ENCODE measurements at regions not wholly inside any gene's neighbourhood (a gene's known extent, or its start where the extent isn't known, plus 50 kb on each side); places are given as distances from the start of the nearest gene placed in this dataset.

- no peaks in the 10 kb centered on the region for H3K9me3 ChIP-seq (replicated peaks in 1 of 2; ENCODE audit: control insufficient read depth in 1 of 2, insufficient read depth in 1 of 2, low read length in 2 of 2)
- WGBS (ENCODE audit: insufficient coverage), result 67% methylated on average over 1 of the region's 3 CpGs
- H3K4me3 Mint-ChIP-seq, result no peak overlapping the region
Measured at GRCh38 chr1:55362558-55362957, 147.4 kb upstream of the USP24 start.

GRCh38 chr1:55359611-55360010, 144.4 kb upstream of the USP24 start:
- H3K4me3 ChIP-seq (replicated peaks in 1 of 3; ENCODE audit: low read depth in 2 of 3, low read length in 3 of 3), result no peak overlapping the region
- no peak overlapping the region for H3K27ac ChIP-seq (ENCODE audit: low read depth in 1 of 2, low read length in 2 of 2)
- H3K4me1 ChIP-seq (ENCODE audit: control insufficient read depth in 1 of 2, insufficient read depth in 2 of 2, low read length in 2 of 2), result no peaks in the 10 kb centered on the region
- Mint-ChIP-seq H3K4me3 (no peak overlapping the region), H3K36me3 (no peaks in the 10 kb centered on the region), H3K9me3 (peaks cover 0 to 2% (median 0%) of the 10 kb centered on the region in 7 donors), H3K27ac (no peak overlapping the region), H3K27me3 (ENCODE audit: low read depth in 3 of 3) (peaks cover 0 to 5% (median 0%) of the 10 kb centered on the region in 3 donors), H3K4me1 (peaks cover 3% of the 10 kb centered on the region)
- intact Hi-C loops (cut with micrococcal nuclease), result no loop called here
- no peak for DNase-seq
- no peak overlapping the region for H2AFZ ChIP-seq (ENCODE audit: insufficient read depth, low read depth, low read length, poor library complexity, severe bottlenecking)
- H3K9me3 ChIP-seq (replicated peaks in 1 of 2; ENCODE audit: control insufficient read depth in 1 of 2, insufficient read depth in 1 of 2, low read length in 2 of 2), result no peaks in the 10 kb centered on the region
- TF ChIP-seq CTCF (IDR thresholded peaks at IDR 0.05), result no peak
- H3K79me2 ChIP-seq (ENCODE audit: insufficient read depth, low read length), result no peaks in the 10 kb centered on the region
- H3K9ac ChIP-seq (ENCODE audit: insufficient read depth, low read length, poor library complexity, severe bottlenecking), result no peak overlapping the region
- no peak overlapping the region for H3K4me2 ChIP-seq (replicated peaks; ENCODE audit: extremely low read depth, low read length, poor library complexity, severe bottlenecking)
- no CpG with 5 or more reads among the region's 3 CpGs for WGBS (ENCODE audit: insufficient coverage)
- H4K20me1 ChIP-seq (ENCODE audit: insufficient read depth, low read length), result no peaks in the 10 kb centered on the region
- H3K36me3 ChIP-seq (replicated peaks in 1 of 2; ENCODE audit: control insufficient read depth in 1 of 2, insufficient read depth in 2 of 2, low read length in 2 of 2), result no peaks in the 10 kb centered on the region
- no peaks in the 10 kb centered on the region for H3K27me3 ChIP-seq (ENCODE audit: control insufficient read depth in 2 of 2, insufficient read depth in 2 of 2, low read length in 2 of 2)

More at GRCh38 chr1:55362558-55362957, 147.4 kb upstream of the USP24 start:
- H3K4me2 ChIP-seq (replicated peaks; ENCODE audit: extremely low read depth, low read length, poor library complexity, severe bottlenecking), result no peak overlapping the region
- no peaks in the 10 kb centered on the region for H3K79me2 ChIP-seq (ENCODE audit: insufficient read depth, low read length)
- Mint-ChIP-seq H3K4me1 (peaks cover 3% of the 10 kb centered on the region), H3K27me3 (ENCODE audit: low read depth in 3 of 3) (peaks cover 0 to 8% (median 0%) of the 10 kb centered on the region in 3 donors), H3K27ac (no peak overlapping the region), H3K9me3 (peaks cover 0 to 5% (median 3%) of the 10 kb centered on the region in 7 donors), H3K36me3 (no peaks in the 10 kb centered on the region)
- H3K4me3 ChIP-seq (replicated peaks in 1 of 3; ENCODE audit: low read depth in 2 of 3, low read length in 3 of 3), result no peak overlapping the region
- H3K9ac ChIP-seq (ENCODE audit: insufficient read depth, low read length, poor library complexity, severe bottlenecking), result no peak overlapping the region
- H2AFZ ChIP-seq (ENCODE audit: insufficient read depth, low read depth, low read length, poor library complexity, severe bottlenecking), result no peak overlapping the region
- intact Hi-C loops (cut with micrococcal nuclease), result no loop called here
- H3K27ac ChIP-seq (ENCODE audit: low read depth in 1 of 2, low read length in 2 of 2), result no peak overlapping the region
- no peaks in the 10 kb centered on the region for H3K27me3 ChIP-seq (ENCODE audit: control insufficient read depth in 2 of 2, insufficient read depth in 2 of 2, low read length in 2 of 2)
- no peak for TF ChIP-seq CTCF (IDR thresholded peaks at IDR 0.05)
- no peak for DNase-seq
- no peaks in the 10 kb centered on the region for H4K20me1 ChIP-seq (ENCODE audit: insufficient read depth, low read length)
- H3K36me3 ChIP-seq (replicated peaks in 1 of 2; ENCODE audit: control insufficient read depth in 1 of 2, insufficient read depth in 2 of 2, low read length in 2 of 2), result no peaks in the 10 kb centered on the region
- no peaks in the 10 kb centered on the region for H3K4me1 ChIP-seq (ENCODE audit: control insufficient read depth in 1 of 2, insufficient read depth in 2 of 2, low read length in 2 of 2)

All from CD14-positive monocyte (primary cell).